NCI-H1694 (cell line): ENCODE measurements at regions not wholly inside any gene's neighbourhood (a gene's known extent, or its start where the extent isn't known, plus 50 kb on each side); places are given as distances from the start of the nearest gene placed in this dataset.
A peak's percentile ranks its signal among the peaks of the same experiment; 100 is the strongest.
"Not testable (repeated sequence)": the region's sequence is repeated elsewhere in the genome, so short reads cannot be mapped to it uniquely, and the experiment has no call there.

Experiments
- DNase-seq: peaks from one replicate; lab custom pipeline; 2025; lab: John Stamatoyannopoulos, UW

DNA sequence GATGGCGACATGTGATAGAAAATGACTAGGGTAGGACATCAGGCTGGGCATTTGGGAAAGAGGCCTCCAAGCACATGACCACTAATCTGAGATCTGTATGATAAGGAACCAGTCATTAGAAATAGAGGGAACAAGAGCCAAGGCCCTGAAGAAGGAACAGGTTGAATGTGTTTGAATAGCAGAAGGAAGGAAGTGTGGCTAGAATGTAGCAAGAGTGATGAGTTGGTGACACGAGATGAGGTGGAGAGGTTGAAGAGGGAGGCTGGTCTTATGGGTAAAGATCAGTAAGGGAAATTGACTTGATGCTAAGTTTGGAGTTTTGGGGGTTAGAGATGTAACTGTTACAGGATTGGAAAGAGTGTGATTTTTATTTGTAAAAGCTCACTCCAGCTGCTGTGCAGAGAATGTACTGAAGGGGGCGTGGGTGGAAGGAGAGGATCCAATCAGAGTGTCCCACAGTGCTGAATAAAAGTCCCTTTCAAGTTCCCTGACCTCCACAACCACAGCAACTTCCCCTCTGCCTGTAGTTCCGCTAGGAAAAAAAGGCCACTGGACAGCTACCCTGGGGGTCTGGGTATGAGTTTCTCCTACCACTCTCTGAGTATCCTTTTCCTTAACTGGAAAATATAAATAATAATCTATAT lies 295.0 kb downstream of the OMA1 start:
- peak; percentile 30 for DNase-seq

DNA sequence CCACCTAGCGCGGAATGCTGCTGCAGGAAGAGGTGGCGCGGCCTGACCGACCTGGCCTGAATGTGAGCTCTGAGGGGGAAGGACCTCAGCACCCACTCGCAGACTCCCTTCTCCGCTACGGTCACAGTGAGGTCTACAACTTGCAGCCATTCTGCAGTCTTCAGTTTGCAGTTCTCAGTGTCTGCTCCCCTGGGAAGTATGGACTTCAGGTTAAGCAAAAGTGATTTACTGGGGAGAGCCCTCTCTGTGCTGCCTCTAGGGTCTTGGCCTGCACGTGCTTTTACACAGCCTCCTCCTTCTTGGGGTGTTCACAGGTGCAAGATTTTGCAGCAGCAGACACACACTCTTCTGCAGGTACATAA lies 296.0 kb downstream of the OMA1 start:
- DNase-seq = no peak

DNA sequence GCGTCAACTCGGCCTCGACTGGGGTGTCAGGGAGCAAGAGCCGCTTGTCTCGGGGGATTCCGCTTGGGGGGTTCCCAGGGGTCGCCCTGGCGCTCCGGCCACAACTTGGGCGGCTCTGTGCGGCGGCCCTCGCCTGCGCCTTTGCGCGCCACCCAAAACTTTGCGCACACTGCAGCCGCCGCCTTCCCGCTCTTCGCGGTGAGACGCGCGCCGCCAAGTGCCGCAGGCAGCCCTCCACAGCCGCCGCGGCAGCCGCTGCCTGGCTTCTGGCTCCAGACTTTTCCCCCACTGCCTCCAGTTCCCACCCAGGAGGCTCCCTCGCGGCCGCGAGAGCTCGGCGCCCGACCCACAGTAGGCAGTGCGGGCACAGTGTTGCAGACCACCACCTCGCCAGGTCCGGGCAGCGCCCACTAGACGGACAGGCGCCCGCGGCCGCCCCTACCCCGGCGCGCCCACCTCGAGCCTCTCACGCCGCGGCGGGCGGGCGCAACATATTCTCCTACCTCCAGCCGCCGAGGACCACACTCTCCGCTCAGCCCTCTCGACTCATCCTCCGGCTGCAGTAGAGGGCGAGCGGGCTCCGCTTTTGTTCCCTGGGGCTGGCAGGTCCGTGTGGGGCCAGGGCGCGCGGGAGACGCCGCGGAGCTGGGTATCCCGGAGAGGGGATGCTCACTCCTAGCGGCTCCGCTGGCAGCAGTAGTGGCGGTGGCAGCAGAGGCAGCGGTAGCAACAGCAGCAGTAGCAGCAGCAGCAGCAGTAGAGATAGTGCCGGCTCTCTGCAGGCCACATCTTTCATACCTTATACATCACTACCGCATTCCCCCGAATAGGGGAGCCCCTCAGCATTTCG lies 296.6 kb downstream of the OMA1 start:
- DNase-seq = peak; percentile 75

DNA sequence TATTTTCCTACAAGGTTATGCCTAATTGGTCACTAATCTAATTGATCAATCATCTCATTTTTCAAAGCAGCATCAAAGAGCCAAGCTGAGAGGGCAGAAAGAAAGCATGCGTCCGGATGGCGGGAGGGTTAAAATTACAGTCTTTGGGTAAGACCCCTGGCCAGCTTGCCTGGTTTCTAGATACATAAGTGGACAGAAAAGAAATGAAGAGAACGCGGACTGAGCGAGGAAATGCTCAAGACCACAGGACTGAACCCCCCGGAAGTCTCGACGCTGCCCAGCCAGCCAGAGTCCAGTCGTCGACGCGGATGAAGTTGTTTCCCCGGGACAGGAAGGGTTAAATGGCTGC lies 297.2 kb downstream of the OMA1 start:
- no peak for DNase-seq

DNA sequence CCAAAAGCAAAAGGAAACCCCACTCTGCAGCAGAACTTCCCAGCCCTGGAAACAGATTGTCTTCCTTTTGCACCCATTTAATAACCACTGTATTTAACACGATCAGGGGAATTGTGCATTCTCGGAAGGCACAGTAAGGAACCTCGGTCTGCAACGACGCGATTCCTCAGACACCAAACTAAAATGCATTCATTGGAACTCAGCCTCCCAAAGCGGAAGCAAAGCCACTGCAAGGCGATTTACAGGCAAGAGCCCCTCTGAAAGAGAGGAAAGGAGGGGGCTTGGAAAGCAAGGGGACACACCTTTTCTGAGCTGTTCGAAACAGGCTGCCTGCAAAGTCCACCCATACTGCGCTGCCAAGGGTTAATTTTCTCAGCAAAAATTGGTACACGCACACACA lies 297.7 kb downstream of the OMA1 start:
- DNase-seq = no peak

DNA sequence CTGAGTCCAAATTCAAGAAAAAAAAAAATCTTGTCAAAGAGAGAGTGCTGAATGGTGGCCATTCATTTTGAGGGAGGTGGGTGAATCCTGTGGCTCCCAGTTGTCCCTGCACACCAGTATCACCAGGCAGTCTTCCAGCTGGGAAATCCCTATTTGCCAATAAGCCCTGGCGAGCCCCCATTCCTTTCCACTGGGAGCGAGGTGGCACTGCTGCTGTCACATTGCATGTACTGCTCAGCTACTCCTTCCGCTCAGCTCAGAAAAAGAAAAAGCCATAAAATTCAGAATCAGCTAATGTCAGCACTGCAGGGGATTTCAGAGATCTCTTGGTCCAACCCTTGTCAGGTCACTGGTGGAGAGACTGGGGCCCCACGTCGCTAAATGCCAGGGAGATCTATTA lies 298.5 kb downstream of the OMA1 start:
- DNase-seq = no peak

DNA sequence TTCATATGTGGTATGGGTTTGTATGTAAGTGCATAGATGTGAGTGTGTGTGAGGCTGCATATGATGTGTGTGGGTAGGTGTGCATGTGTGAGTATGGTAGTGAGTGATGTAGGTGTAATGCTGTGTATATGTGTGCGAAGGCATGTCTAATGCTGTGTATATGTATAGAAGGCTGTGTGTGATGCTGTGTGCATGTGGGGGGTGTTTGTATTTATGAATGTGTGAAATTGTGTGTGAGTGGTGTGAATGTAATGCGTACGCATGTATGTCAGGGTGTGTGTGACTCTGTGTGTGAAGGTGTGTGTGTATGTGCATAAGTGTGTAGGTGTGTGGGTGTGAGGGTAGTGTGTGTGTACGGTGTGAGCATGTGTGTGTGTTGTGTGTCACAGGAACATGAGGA lies 300.0 kb downstream of the OMA1 start:
- no peak for DNase-seq

DNA sequence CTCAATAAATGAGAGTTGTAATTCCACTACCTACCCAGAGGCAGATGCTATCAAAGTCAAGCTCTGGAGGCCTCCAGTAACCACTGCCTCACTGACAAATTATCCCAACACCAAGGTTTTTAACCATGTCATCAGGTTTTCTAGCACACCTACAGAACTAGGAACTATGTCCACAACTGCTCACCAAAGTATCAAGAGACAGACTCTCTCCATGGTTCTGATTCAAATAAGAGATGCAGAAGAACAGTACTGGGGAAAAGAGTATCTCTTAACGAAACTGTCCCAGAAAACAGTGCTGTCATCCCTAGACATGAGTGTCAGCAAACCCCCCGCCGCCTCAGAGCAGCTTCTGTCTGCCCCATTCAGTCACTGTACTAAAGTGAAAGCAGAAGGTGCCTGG lies 301.7 kb downstream of the OMA1 start:
- DNase-seq = no peak

DNA sequence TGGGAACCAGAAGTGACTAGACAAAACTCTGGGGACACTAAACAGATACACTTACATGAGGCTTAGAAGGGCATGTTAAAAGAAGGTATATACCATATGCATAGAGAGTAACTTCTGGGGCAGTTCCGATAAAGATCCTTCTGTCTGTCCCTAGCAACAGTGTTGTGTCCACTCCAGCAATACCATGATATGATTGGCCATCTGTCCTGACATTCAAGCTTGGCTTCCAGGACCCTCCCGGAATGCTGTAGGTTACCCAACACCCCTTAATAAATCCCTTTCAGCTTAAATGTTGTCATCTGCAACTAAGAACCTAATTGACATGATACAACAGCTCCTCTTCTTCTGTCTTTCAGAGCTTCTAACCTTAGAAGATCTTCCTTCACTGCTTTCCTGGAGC lies 307.7 kb downstream of the OMA1 start:
- no peak for DNase-seq

DNA sequence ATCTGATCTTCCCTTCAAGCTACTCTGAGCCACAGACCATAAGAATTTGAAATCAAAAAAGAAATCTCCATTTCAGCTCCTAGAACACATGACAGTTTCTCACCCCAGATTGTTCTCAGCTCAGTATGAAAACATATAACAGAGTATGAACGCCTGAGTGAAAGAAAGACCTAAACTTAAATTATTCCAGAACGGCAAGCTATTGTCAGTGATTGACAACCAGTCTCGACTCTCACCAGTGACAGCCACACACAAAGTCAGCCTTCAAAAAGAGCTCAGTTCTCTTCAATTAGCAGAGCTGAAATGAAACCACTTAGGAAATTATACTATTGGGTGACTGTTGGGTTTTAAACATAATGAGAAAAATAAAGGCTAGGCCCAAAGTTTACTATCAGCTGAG lies 312.8 kb downstream of the OMA1 start:
- no peak for DNase-seq

DNA sequence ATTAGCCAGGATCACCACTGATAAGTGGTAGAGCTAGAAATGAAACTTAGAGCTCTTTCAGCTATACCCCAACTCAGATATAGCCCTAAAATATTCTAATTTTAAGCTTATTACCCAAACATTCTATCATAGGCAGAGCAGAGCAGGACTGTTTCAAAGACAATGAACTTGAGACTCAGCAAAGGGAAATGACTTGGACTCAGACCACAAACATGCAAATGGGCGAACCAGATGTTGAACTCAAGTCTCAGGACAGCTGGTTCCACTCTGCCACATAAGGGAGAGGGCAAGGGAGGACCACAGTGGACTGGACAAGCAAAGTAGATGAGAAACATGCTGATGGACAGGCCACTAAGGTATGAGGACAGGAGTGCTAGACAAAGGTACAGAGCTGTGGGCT lies 315.3 kb downstream of the OMA1 start:
- no peak for DNase-seq

DNA sequence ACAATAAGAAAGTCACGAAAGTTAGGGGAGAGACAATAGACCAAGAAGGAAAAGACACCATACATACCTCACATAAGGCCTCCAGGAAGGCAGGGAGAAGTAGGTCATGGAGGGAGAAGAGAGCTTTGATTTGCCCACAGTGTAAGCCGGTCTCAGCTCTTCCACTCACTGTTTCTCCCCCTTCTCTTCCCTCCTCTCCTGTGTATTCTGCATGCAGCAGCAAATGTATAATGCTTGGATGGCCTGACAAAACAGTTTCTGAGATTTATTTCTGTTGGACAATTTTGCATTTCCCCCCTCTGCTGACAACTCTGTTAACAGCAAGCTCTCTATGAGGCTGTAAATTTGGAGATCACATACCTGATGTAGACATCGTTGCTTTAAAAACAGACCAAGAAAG lies 318.9 kb downstream of the OMA1 start:
- no peak for DNase-seq

DNA sequence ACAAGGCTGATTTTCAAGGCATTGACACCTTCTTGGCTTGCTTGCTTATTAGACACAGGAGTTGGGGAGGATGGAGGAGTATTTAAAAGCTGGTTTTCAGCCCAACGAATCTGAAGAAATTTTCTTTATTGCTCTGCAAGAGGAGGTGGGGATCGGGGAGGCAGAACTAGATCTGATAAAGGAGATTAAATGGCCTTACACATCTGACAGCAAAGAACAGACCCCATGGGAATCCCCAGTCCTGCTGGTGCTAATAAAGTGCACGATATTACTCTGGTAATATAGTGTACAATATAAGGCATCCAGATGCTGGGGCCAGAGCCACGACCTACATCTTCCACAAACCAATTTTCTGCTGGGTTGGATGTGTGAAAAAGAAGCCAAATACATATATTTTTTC lies 323.0 kb downstream of the OMA1 start:
- DNase-seq = no peak

DNA sequence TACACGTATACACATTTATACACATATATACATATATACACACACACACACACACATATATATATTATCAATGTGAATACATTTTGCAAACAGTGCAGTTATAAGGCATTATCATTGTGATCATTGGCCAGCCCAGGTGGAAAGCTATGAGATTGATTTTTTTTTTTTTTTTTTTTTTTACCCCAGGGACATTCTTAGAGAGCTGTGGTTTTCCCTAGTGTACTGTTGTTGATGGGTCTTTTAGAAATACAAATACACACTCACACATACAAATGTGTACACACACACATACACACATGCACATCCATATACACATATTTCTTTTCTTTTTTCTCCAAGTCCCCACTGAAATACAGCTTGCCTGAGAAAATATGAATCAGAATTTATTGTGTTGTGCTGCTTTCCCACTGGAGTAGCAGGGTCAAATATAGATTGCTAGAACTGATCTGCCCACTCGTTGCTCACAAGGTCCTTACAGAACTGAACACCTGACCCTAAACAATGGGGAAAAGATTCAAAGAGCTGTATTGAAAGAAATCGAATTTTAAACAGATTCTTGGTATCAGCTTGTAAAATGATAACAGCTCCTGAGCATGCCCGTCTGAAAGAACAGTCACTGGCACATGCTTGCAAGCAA lies 325.6 kb downstream of the OMA1 start:
- DNase-seq = no peak

DNA sequence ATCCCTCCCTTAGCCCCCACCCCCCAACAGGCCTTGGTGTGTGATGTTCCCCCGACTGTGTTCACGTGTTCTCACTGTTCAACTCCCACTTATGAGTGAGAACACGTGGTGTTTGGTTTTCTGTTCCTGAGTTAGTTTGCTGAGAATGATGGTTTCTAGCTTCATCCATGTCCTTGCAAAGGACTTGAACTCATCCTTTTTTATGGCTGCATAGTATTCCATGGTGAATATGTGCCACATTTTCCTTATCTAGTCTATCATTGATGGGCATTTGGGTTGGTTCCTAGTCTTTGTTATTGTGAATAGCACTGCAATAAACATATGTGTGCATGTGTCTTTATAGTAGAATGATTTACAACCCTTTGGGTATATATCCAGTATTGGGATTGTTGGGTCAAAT lies 330.4 kb downstream of the OMA1 start:
- DNase-seq = not testable (repeated sequence)

DNA sequence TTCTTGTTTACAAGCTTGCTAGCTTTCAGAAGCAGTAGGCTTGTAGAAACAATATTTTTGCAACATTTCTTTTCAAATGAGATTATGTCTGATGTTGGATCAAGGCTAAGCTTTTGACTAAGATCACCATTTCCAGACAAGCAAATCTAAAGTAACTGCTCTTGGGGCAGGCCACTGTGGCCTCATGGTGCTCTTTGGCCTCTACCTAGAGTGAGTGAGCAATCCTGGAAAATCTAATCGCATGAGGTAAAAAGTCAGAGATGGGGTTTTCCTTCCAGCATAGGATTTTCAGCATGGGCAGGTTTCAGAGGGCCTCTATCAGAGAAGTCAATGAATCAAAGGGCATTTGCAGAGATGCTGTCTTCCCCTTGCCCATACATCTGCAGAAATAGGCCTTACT lies 331.9 kb downstream of the OMA1 start:
- DNase-seq = no peak

DNA sequence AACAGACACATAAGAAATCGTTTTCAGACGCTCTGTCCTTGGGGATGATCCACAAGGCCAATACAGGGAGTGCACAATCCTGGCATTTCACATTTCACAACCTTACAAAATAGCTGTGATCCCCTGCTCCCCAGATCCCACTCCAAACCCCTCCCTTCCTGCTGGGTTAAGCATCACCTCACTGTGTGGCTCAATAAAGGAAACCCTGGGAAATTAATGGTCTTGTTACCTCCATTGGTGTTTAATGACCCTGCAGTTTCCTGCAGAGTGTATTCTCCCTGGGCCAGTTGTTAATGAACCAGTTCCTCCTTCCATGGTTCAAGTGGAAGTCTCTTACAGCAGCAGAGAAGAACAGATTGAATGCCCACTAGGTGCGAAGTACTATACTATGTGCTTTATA lies 334.7 kb downstream of the OMA1 start:
- no peak for DNase-seq

DNA sequence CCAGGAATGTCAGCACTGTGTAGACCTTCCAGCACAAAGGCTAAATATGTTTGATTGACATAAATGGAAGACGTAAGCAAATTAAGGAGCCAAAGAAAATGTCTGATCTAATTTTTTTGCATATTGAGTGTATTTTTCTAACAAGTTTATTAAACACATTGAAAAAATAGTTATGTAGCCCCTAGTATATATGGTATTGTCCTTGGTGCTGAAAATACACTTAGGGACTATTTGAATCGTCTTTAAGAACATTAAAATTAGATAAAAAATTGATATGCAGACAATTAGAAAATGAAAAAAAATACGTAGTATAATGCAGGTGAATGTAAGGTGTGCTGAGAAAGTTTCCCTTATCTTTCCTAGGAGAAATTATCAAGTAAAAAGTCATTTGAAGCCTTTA lies 337.0 kb downstream of the OMA1 start:
- no peak for DNase-seq

DNA sequence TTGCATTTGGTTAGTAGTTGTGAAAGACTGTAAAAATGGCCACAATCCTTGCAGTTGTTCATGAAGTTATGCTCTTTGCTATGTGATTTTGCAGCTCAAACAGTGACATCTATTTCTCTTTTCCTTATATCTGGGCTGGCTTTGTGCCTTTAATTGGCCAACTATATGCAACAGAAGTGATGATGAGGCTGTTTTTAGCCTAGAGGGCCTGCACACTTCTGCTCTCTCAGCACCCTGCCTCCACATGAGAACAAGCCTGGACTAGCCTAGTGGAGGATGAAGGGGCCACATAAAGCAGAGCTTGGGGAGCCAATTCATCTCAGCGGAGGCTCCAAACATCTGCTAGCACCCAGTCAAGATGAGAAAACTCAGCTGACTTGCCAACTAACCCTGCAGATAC lies 339.8 kb downstream of the OMA1 start:
- DNase-seq = no peak

DNA sequence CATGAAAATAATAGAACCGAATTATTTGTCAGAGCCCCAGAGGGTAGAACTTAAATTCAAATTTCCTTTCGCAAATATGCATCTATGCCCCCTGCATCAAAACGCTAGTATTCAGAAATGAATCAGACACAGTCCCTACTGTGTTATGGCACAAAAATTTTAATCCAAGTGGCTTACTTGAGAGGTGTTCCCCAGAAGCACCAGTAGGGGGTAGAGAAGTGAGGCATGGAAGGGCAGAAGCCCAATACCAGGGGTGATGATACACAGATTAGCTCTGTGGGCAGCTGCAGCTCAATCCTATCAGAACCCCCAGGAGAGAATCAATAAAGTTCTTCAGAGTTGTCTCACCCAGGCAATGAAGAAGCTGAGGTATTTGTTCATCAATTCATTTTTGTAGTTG lies 342.2 kb downstream of the OMA1 start:
- DNase-seq = no peak

DNA sequence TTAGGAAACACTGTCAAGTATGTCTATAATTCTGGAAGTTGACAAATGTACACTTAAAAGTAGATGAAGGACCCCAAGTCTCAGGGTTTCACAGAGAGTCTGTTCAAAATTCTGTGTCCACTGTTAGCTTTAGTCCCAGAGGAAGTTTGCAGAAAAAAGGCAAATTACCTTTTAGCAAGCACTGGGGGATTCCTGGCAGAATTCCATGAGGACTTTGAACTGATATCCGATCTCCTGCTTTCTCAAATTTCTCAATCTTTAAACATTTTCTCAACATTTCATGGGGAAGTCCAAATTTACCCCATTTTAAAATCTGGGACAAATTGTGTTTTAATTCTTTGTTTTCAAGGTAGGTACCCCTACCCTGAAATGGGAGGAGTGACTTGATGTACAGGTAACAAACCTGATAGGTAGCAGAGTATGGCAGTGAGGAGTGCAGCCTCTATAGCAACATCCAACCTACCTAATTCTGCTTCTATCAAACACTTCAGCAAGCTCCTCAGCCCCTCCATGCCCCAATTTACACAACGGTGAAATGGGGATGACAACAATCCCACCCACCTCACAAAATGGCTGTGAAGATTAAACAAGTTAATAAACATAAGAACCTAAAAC lies 344.9 kb downstream of the OMA1 start:
- no peak for DNase-seq

DNA sequence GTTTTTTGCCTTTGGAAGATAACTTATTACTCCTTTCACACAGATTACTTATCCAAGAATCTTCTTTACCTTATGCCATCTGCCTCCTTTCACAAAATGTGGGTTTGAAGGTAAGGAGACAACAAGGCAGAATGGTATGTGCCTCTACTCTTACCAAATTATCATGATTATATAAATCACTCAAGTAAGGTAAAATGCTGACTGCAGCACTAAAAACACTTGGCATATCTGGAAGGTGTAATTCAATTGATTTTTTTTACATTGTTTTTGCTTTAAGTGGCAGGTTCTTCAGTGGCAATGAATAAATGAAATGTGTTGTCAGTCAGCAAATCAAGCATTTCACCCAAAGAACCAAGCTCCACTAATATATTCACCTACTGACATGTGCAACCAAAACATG lies 346.1 kb downstream of the OMA1 start:
- no peak for DNase-seq

DNA sequence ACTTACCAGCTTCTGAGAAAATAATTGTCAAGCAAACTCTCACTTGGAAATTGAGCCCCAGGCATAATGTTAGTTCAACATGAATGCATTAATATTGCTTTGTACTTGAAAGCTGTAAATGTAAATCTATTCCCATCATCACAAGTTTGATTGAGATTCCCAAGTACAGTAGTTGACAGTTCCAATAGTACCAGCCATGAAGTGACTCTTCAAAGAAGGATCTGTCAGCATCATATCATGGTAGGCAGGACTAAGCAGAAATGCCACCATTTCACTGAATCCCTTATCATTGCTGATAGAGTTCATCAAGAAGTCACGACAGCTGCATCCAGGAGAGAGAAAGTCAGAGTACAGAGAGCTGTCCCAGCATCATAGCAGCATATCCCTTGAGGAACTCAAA lies 348.7 kb downstream of the OMA1 start:
- DNase-seq = no peak
